ENCODE measurements at regions not wholly inside any gene's neighbourhood (a gene's known extent, or its start where the extent isn't known, plus 50 kb on each side); places are given as distances from the start of the nearest gene placed in this dataset.

- intact Hi-C loops (cut with micrococcal nuclease; ENCODE audit: unreplicated experiment): no loop called here
- no peak overlapping the region for H3K27ac ChIP-seq (ENCODE audit: low read depth, low read length, poor library complexity, severe bottlenecking)
- no peaks in the 10 kb centered on the region for H3K27me3 ChIP-seq (replicated peaks; ENCODE audit: insufficient read depth, low read depth, low read length, poor library complexity)
- TF ChIP-seq, protein P1, sequence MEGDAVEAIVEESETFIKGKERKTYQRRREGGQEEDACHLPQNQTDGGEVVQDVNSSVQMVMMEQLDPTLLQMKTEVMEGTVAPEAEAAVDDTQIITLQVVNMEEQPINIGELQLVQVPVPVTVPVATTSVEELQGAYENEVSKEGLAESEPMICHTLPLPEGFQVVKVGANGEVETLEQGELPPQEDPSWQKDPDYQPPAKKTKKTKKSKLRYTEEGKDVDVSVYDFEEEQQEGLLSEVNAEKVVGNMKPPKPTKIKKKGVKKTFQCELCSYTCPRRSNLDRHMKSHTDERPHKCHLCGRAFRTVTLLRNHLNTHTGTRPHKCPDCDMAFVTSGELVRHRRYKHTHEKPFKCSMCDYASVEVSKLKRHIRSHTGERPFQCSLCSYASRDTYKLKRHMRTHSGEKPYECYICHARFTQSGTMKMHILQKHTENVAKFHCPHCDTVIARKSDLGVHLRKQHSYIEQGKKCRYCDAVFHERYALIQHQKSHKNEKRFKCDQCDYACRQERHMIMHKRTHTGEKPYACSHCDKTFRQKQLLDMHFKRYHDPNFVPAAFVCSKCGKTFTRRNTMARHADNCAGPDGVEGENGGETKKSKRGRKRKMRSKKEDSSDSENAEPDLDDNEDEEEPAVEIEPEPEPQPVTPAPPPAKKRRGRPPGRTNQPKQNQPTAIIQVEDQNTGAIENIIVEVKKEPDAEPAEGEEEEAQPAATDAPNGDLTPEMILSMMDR (conservative IDR thresholded peaks at IDR 0.05; ENCODE audit: low read depth, low read length): no peak
- TF ChIP-seq EZH2 (IDR thresholded peaks at IDR 0.05; ENCODE audit: borderline replicate concordance, low read depth, low read length, poor library complexity, severe bottlenecking): no peak
- H3K9me3 ChIP-seq (ENCODE audit: low read depth, low read length, poor library complexity, severe bottlenecking): no peaks in the 10 kb centered on the region
- ChIA-PET CTCF (no interaction called here), POLR2A (ENCODE audit: low non-redundant PET) (no interaction called here)
- H3K4me1 ChIP-seq (ENCODE audit: insufficient read depth, low read length, poor library complexity, severe bottlenecking): no peaks in the 10 kb centered on the region
- no TSS peak for BruUV-seq (replicated peaks)
- no peak overlapping the region for H3K4me3 ChIP-seq (ENCODE audit: low read depth, low read length, poor library complexity, severe bottlenecking)
- no peaks in the 10 kb centered on the region for H3K36me3 ChIP-seq (ENCODE audit: insufficient read depth, low read length, poor library complexity, severe bottlenecking)
- DNase-seq (ENCODE audit: low spot score): no peak
Measured at GRCh38 chr10:30247704-30248103, 101.4 kb downstream of the MTPAP start.

DNA sequence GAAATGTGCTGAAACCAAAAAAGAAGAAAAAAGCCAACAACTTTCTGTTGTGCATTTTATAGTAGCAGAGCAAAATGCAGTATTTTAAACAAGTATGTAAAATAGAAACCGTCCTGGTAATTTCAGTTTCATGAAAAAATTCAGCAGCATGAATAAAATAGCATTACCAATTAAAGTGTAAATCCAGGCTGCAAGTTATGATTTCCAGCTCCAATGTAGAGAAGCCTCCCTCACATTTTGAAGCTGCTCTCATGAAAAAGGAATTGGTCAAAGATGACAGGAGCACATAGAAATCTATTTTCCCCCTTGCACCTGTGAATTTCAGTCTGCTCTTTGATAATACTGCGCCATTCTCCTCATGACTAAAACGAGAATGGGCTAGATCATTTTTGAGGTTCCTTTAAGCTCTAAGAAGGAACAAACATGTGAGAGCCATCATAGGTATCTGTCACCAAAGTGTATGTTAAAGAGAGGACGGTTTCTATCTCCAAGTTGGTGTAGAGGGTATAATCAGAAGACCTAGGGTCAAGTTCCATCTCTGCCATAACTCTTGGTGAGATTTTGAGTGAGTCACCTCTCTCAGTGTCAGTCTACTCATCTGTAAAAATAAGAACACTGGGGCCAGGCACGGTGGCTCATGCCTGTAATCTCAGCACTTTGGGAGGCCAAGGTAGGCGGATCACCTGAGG, 107.5 kb downstream of the MTPAP start:
- Histone ChIP-seq H3K27me3 (replicated peaks; ENCODE audit: insufficient read depth, low read depth, low read length, poor library complexity) (no peaks in the 10 kb centered on the region), H3K36me3 (ENCODE audit: insufficient read depth, low read length, poor library complexity, severe bottlenecking) (no peaks in the 10 kb centered on the region), H3K27ac (ENCODE audit: low read depth, low read length, poor library complexity, severe bottlenecking) (peak overlapping the region; percentile 45), H3K4me1 (ENCODE audit: insufficient read depth, low read length, poor library complexity, severe bottlenecking) (peaks cover 14% of the 10 kb centered on the region), H3K9me3 (ENCODE audit: low read depth, low read length, poor library complexity, severe bottlenecking) (no peaks in the 10 kb centered on the region), H3K4me3 (ENCODE audit: low read depth, low read length, poor library complexity, severe bottlenecking) (no peak overlapping the region)
- no peak for DNase-seq (ENCODE audit: low spot score)
- ChIA-PET POLR2A (ENCODE audit: low non-redundant PET) (no interaction called here), CTCF (interaction anchor here (0.7 to 1.8 kb wide), 4 partner anchors 168 to 757 kb away, joined by 3 to 14 read pairs (median 3); no protein-coding TSS in a partner anchor)
- TF ChIP-seq, protein P1 (conservative IDR thresholded peaks at IDR 0.05; ENCODE audit: low read depth, low read length): no peak
- no peak for TF ChIP-seq EZH2 (IDR thresholded peaks at IDR 0.05; ENCODE audit: borderline replicate concordance, low read depth, low read length, poor library complexity, severe bottlenecking)
- BruUV-seq (replicated peaks): no TSS peak
- intact Hi-C loops (cut with micrococcal nuclease; ENCODE audit: unreplicated experiment): loop anchor here (1.0 kb wide), 2 partner anchors 168 to 243 kb away; no protein-coding TSS in a partner anchor

DNA sequence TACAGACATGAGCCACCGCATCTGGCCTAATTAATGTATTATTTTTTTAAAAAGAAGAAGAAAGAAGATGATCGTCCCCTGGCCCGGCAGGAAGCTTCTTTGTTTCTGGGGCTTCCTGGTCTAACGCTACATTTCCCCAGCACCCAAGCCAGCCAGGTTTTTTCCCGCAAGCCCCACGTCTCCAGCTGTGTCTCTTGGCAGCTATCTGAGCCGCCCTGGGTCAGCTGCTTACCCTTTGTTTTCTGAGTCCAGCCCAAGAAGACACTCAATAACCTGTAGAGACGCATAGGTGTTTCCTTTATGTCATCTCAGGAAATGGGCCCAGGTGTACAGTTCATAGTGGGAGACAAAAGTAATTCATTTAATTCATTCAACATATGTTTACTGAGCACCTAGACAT, 110.2 kb downstream of the MTPAP start:
- CTCF ChIA-PET: no interaction called here

More for the DNA sequence above, 110.2 kb downstream of the MTPAP start:
- H3K4me1 ChIP-seq (ENCODE audit: insufficient read depth, low read length, poor library complexity, severe bottlenecking): peaks cover 14% of the 10 kb centered on the region
- TF ChIP-seq, protein P1 (conservative IDR thresholded peaks at IDR 0.05; ENCODE audit: low read depth, low read length): no peak
- no peak for TF ChIP-seq EZH2 (IDR thresholded peaks at IDR 0.05; ENCODE audit: borderline replicate concordance, low read depth, low read length, poor library complexity, severe bottlenecking)
- POLR2A ChIA-PET (ENCODE audit: low non-redundant PET): no interaction called here
- H3K36me3 ChIP-seq (ENCODE audit: insufficient read depth, low read length, poor library complexity, severe bottlenecking): no peaks in the 10 kb centered on the region
- H3K27me3 ChIP-seq (replicated peaks; ENCODE audit: insufficient read depth, low read depth, low read length, poor library complexity): no peaks in the 10 kb centered on the region
- H3K27ac ChIP-seq (ENCODE audit: low read depth, low read length, poor library complexity, severe bottlenecking): peak overlapping the region; percentile 64
- intact Hi-C loops (cut with micrococcal nuclease; ENCODE audit: unreplicated experiment): no loop called here
- BruUV-seq (replicated peaks): no TSS peak
- H3K9me3 ChIP-seq (ENCODE audit: low read depth, low read length, poor library complexity, severe bottlenecking): no peaks in the 10 kb centered on the region
- DNase-seq (ENCODE audit: low spot score): peak; percentile 52
- H3K4me3 ChIP-seq (ENCODE audit: low read depth, low read length, poor library complexity, severe bottlenecking): no peak overlapping the region

Data from A673 (cell line).